A549 (cell line): ENCODE measurements at regions not wholly inside any gene's neighbourhood (a gene's known extent, or its start where the extent isn't known, plus 50 kb on each side); places are given as distances from the start of the nearest gene placed in this dataset.

Experiments used
- ATAC-seq, 2 experiments: fragments of 200-7000 bp in 1 of 2; fragments of >200 bp in 1 of 2; cut with Nextera tagmentation in 1 of 2; cut with Tn5 transposase in 1 of 2; 3 replicates each; pipeline versions ENCODE4 v1.8.0 to v1.9.1; 2018 to 2020; ENCODE audit warnings: mild to moderate bottlenecking in 1 of 2, moderate library complexity in 1 of 2
- CTCF ChIA-PET: fragments of 300-600 bp; sonication (Branson Sonifier 250); formaldehyde crosslinking; extraction: SDS; loops from one replicate; lab custom pipeline; 2021; ENCODE audit warnings: antibody characterized with exemption, inconsistent platforms; lab: Yijun Ruan, JAX
- POLR2A ChIA-PET: fragments of 350-600 bp; formaldehyde crosslinking; extraction: SDS; loops from one replicate; lab custom pipeline; 2021; ENCODE audit warnings: antibody characterized with exemption, inconsistent platforms; lab: Yijun Ruan, JAX
- DNase-seq, 2 experiments: peaks; one replicate each; pipeline versions ENCODE4 v3.0.0 to v3.0.0-alpha.2; 2011 to 2016; ENCODE audit warnings: low read depth in 1 of 2, low spot score in 1 of 2
- FAIRE-seq: peaks from 2 replicates; lab custom pipeline; 2011; peaks lifted over from hg19 to GRCh38; lab: Jason Lieb, UNC
- H3K27ac ChIP-seq, 2 experiments: fragments of >200 bp; sonication (Bioruptor Twin); formaldehyde crosslinking; 3 replicates each; pipeline ENCODE4 v1.5.1; 2016 to 2017
- H3K4me1 ChIP-seq: fragments of >200 bp; sonication (Bioruptor Twin); formaldehyde crosslinking; 3 replicates; pipeline ENCODE4 v1.6.1; 2016
- H3K4me2 ChIP-seq: fragments of >200 bp; sonication (Bioruptor Twin); formaldehyde crosslinking; 3 replicates; pipeline ENCODE4 v1.6.1; 2016
- H3K4me3 ChIP-seq: fragments of >200 bp; sonication (Bioruptor Twin); formaldehyde crosslinking; 3 replicates; pipeline ENCODE4 v1.5.1; 2016
- H3K9me3 ChIP-seq: fragments of >200 bp; sonication (Bioruptor Twin); formaldehyde crosslinking; 3 replicates; pipeline ENCODE4 v1.6.1; 2016
- ATOH8 ChIP-seq: fragments of 250-450 bp; sonication (Bioruptor Pico); IDR thresholded peaks from 2 replicates; pipeline ENCODE4 v1.5.0; 2020; ENCODE audit warnings: low read depth, mild to moderate bottlenecking, moderate library complexity
- CHD4 ChIP-seq: fragments of 200-600 bp; sonication (generic); IDR thresholded peaks from 2 replicates; pipeline ENCODE4 v1.6.1; 2016; ENCODE audit warnings: antibody characterized with exemption, mild to moderate bottlenecking, borderline replicate concordance
- EHF ChIP-seq: fragments of 250-450 bp; sonication (Bioruptor Pico); IDR thresholded peaks from 2 replicates; pipeline ENCODE4 v1.5.0; 2020; ENCODE audit warnings: mild to moderate bottlenecking
- EHMT2 ChIP-seq: fragments of 200-600 bp; sonication (generic); IDR thresholded peaks from 2 replicates; pipeline ENCODE4 v1.6.1; 2016; ENCODE audit warnings: antibody characterized with exemption, low read depth, mild to moderate bottlenecking, moderate library complexity
- EP300 ChIP-seq, 2 experiments: fragments of >200 bp; sonication (Bioruptor Twin); formaldehyde crosslinking; IDR thresholded peaks; 2 replicates in 1 of 2; 3 replicates in 1 of 2; pipeline ENCODE4 v1.6.1; 2016 to 2017
- ESRRA ChIP-seq: fragments of 150-350 bp; IDR thresholded peaks from 2 replicates; pipeline ENCODE4 v1.6.1; 2014; ENCODE audit warnings: mild to moderate bottlenecking, low read length, borderline replicate concordance
- FOSL2 ChIP-seq, 2 experiments: fragments of 450-650 bp in 1 of 2; fragments of >200 bp in 1 of 2; sonication (Bioruptor Twin) in 1 of 2; formaldehyde crosslinking; IDR thresholded peaks; 2 replicates each; pipeline versions ENCODE4 v1.5.0 to v1.6.1; 2016 to 2020; ENCODE audit warnings: mild to moderate bottlenecking in 1 of 2, moderate library complexity in 1 of 2
- FOXS1 ChIP-seq: fragments of 250-450 bp; sonication (Bioruptor Pico); IDR thresholded peaks from 2 replicates; pipeline ENCODE4 v1.5.0; 2020; ENCODE audit warnings: mild to moderate bottlenecking, moderate library complexity
- HOXA7 ChIP-seq: fragments of 250-450 bp; sonication (Bioruptor Pico); IDR thresholded peaks from 2 replicates; pipeline ENCODE4 v1.5.0; 2020; ENCODE audit warnings: mild to moderate bottlenecking, moderate library complexity
- HOXB13 ChIP-seq: fragments of 250-450 bp; sonication (Bioruptor Pico); IDR thresholded peaks from 2 replicates; pipeline ENCODE4 v1.5.0; 2020; ENCODE audit warnings: low read depth, mild to moderate bottlenecking, moderate library complexity
- JUNB ChIP-seq: fragments of >200 bp; sonication (Bioruptor Twin); formaldehyde crosslinking; IDR thresholded peaks from 2 replicates; pipeline ENCODE4 v1.6.1; 2016
- KDM1A ChIP-seq: fragments of 200-600 bp; sonication (generic); IDR thresholded peaks from 2 replicates; pipeline ENCODE4 v1.6.1; 2016; ENCODE audit warnings: low read depth, mild to moderate bottlenecking
- KDM5A ChIP-seq: fragments of 200-600 bp; sonication (generic); IDR thresholded peaks from 2 replicates; pipeline ENCODE4 v1.6.1; 2016; ENCODE audit warnings: antibody characterized with exemption, mild to moderate bottlenecking
- MAFK ChIP-seq: fragments of 450-650 bp; IDR thresholded peaks from 2 replicates; pipeline ENCODE4 v1.6.1; 2014; ENCODE audit not compliant: partially characterized antibody
- NPAS2 ChIP-seq: fragments of 250-450 bp; sonication (Bioruptor Pico); IDR thresholded peaks from 2 replicates; pipeline ENCODE4 v1.8.0; 2022; ENCODE audit warnings: mild to moderate bottlenecking, moderate library complexity, borderline replicate concordance
- NR3C1 ChIP-seq: fragments of >200 bp; sonication (Bioruptor Twin); formaldehyde crosslinking; IDR thresholded peaks from 3 replicates; pipeline ENCODE4 v1.6.1; 2017
- PHF8 ChIP-seq: fragments of 200-600 bp; sonication (generic); IDR thresholded peaks from 2 replicates; pipeline ENCODE4 v1.6.1; 2016; ENCODE audit warnings: low read depth, mild to moderate bottlenecking, antibody characterized with exemption, moderate library complexity, borderline replicate concordance
- POLR2AphosphoS2 ChIP-seq: conservative IDR thresholded peaks from 2 replicates; pipeline ENCODE4 v1.6.1; 2012; ENCODE audit warnings: low read length, improper control_type of control experiment, inconsistent platforms
- RARB ChIP-seq: fragments of 250-450 bp; sonication (Bioruptor Pico); IDR thresholded peaks from 2 replicates; pipeline ENCODE4 v1.8.0; 2021; ENCODE audit warnings: mild to moderate bottlenecking, moderate library complexity
- RCOR1 ChIP-seq: fragments of 150-350 bp; IDR thresholded peaks from 2 replicates; pipeline ENCODE4 v1.6.1; 2014; ENCODE audit warnings: antibody characterized with exemption, low read length, low read depth
- REST ChIP-seq: fragments of 200-600 bp; sonication (generic); IDR thresholded peaks from 2 replicates; pipeline ENCODE4 v1.6.1; 2016; ENCODE audit warnings: antibody characterized with exemption, mild to moderate bottlenecking, moderate library complexity
- RFX5 ChIP-seq: fragments of 450-650 bp; IDR thresholded peaks from 2 replicates; pipeline ENCODE4 v1.7.1; 2014; ENCODE audit warnings: antibody characterized with exemption, mild to moderate bottlenecking, moderate library complexity
- SMC3 ChIP-seq: fragments of >200 bp; sonication (Bioruptor Twin); formaldehyde crosslinking; IDR thresholded peaks from 3 replicates; pipeline ENCODE4 v1.6.1; 2018; ENCODE audit warnings: inconsistent platforms
- SREBF2 ChIP-seq: fragments of 450-650 bp; IDR thresholded peaks from 2 replicates; pipeline ENCODE4 v1.6.1; 2014; ENCODE audit warnings: mild to moderate bottlenecking, moderate library complexity
- TFCP2L1 ChIP-seq: fragments of 250-450 bp; sonication (Bioruptor Pico); IDR thresholded peaks from 2 replicates; pipeline ENCODE4 v1.5.0; 2021; ENCODE audit warnings: mild to moderate bottlenecking
- ZC3H11A ChIP-seq: fragments of 450-650 bp; IDR thresholded peaks from 2 replicates; pipeline ENCODE4 v1.6.1; 2014; ENCODE audit warnings: antibody characterized with exemption, mild to moderate bottlenecking
- ZSCAN20 ChIP-seq: fragments of 250-450 bp; sonication (Bioruptor Pico); IDR thresholded peaks from 2 replicates; pipeline ENCODE4 v1.8.0; 2022; ENCODE audit warnings: mild to moderate bottlenecking, moderate library complexity
- WGBS: methylation state at CpG from one replicate; pipeline ENCODE4 v1.1.6; 2017; ENCODE audit errors: missing lambda C conversion rate; 5-methylcytosine and 5-hydroxymethylcytosine counted together

- DNase-seq (no peak), ATAC-seq (no peak), FAIRE-seq (no peak)
- H3K27ac ChIP-seq = no peak overlapping the region
- CTCF ChIA-PET = interaction anchor here (0.6 kb wide), 1 partner anchor 53 kb away, joined by 4 read pairs; no protein-coding TSS in a partner anchor
- no peak overlapping the region for H3K4me2 ChIP-seq
- no peaks in the 10 kb centered on the region for H3K4me1 ChIP-seq
- POLR2A ChIA-PET = no interaction called here
- no peaks in the 10 kb centered on the region for H3K9me3 ChIP-seq
- H3K4me3 ChIP-seq = no peak overlapping the region
- no peak for TF ChIP-seq REST
- no peak for TF ChIP-seq FOSL2 (IDR thresholded peaks at IDR 0.05)
- TF ChIP-seq FOSL2 (CRISPR knock-in tag; IDR thresholded peaks at IDR 0.05) = no peak
- no peak for TF ChIP-seq KDM1A
- no peak for TF ChIP-seq NR3C1
- no peak for TF ChIP-seq MAFK
- no peak for TF ChIP-seq RFX5
- TF ChIP-seq CHD4 = no peak
- TF ChIP-seq EHF = no peak
- no peak for TF ChIP-seq ESRRA
- no peak for TF ChIP-seq HOXB13 (CRISPR knock-in tag)
- no peak for TF ChIP-seq EHMT2
- TF ChIP-seq POLR2AphosphoS2 = no peak
- no peak for TF ChIP-seq ATOH8 (CRISPR knock-in tag)
- TF ChIP-seq EP300 (IDR thresholded peaks at IDR 0.05) = no peak
- 85% methylated on average over 5 of the region's 5 CpGs for WGBS
Observed at GRCh38 chr20:52037370-52037769, 154.2 kb downstream of the ZFP64 start.

GRCh38 chr20:52035977-52036376, 155.6 kb downstream of the ZFP64 start:
- 79% methylated on average over 1 of the region's 1 CpG for WGBS

GRCh38 chr20:52035498-52035897, 156.1 kb downstream of the ZFP64 start:
- TF ChIP-seq RCOR1 = no peak
- TF ChIP-seq SMC3 = no peak
- TF ChIP-seq KDM1A = no peak
- TF ChIP-seq HOXA7 = no peak
- TF ChIP-seq ZC3H11A = no peak
- TF ChIP-seq RARB (CRISPR knock-in tag) = no peak
- TF ChIP-seq PHF8 = no peak
- TF ChIP-seq NPAS2 (CRISPR knock-in tag) = no peak
- TF ChIP-seq MAFK = no peak
- ChIA-PET CTCF (no interaction called here), POLR2A (no interaction called here)
- no peak overlapping the region for H3K4me2 ChIP-seq
- FAIRE-seq = no peak
- no peak overlapping the region for H3K4me3 ChIP-seq
- no peak overlapping the region for H3K27ac ChIP-seq
- H3K9me3 ChIP-seq = no peaks in the 10 kb centered on the region
- peaks cover 13% of the 10 kb centered on the region for H3K4me1 ChIP-seq
- 84% methylated on average over 6 of the region's 6 CpGs for WGBS
- DNase-seq = no peak
- ATAC-seq = no peak

More at GRCh38 chr20:52035977-52036376, 155.6 kb downstream of the ZFP64 start:
- H3K27ac ChIP-seq = no peak overlapping the region
- TF ChIP-seq SMC3 (no peak), POLR2AphosphoS2 (no peak), FOXS1 (CRISPR knock-in tag) (no peak), KDM5A (no peak), TFCP2L1 (CRISPR knock-in tag) (no peak), ZSCAN20 (CRISPR knock-in tag) (no peak), JUNB (no peak), NPAS2 (CRISPR knock-in tag) (no peak), SREBF2 (no peak)
- TF ChIP-seq, all 56 proteins: peak for 0
- ChIA-PET POLR2A (no interaction called here), CTCF (no interaction called here)
- Histone ChIP-seq H3K4me3 (no peak overlapping the region), H3K4me2 (no peak overlapping the region), H3K4me1 (peaks cover 12% of the 10 kb centered on the region), H3K9me3 (no peaks in the 10 kb centered on the region)
- DNase-seq = no peak
- no peak for FAIRE-seq
- ATAC-seq = no peak
